SK-N-MC (cell line): ENCODE measurements at regions not wholly inside any gene's neighbourhood (a gene's known extent, or its start where the extent isn't known, plus 50 kb on each side); places are given as distances from the start of the nearest gene placed in this dataset.

Experiments
- EZH2 ChIP-seq: fragments of 200-600 bp; sonication (generic); IDR thresholded peaks from one replicate; pipeline ENCODE4 v1.6.1; 2017; ENCODE audit warnings: antibody characterized with exemption
- FOXP2 ChIP-seq: optimal IDR thresholded peaks from 2 replicates; pipeline ENCODE3; 2011; ENCODE audit warnings: mild to moderate bottlenecking, moderate library complexity; ENCODE audit not compliant: insufficient read depth; ENCODE audit errors: extremely low read length, control extremely low read depth
- POLR2AphosphoS5 ChIP-seq: IDR thresholded peaks from 2 replicates; pipeline ENCODE4 v1.6.1; 2012; ENCODE audit warnings: mild to moderate bottlenecking, low read depth, low read length, borderline replicate concordance

DNA sequence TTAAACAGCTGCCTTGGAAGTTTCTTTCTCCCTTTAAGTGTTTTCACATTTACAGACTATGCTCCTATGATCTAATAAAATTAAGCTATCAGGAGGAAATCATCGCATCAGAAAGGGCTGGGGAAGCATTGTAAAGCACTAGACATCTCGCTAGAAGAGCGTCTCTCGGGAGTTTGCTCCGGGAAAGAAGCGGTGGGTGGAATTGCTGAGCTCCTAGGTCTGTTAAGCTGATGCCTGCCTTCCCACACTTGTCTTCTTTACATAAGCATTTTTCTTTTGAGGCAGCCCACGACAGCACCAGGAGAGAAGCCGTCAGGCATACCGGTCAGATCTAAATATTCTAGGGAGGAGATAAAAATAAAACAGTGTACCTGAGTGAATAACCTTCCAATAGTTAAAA is 541.7 kb upstream of the TUSC1 start:
- no peak for TF ChIP-seq POLR2AphosphoS5
- TF ChIP-seq EZH2, result no peak
- no peak for TF ChIP-seq FOXP2
